GM19351 (cell line): ENCODE measurements at regions not wholly inside any gene's neighbourhood (a gene's known extent, or its start where the extent isn't known, plus 50 kb on each side); places are given as distances from the start of the nearest gene placed in this dataset.

Source experiments
- ATAC-seq: cut with Tn5 transposase; IDR thresholded peaks from one replicate; pipeline ENCODE4 v1.9.1; 2021; ENCODE audit warnings: mild to moderate bottlenecking, moderate library complexity; ENCODE audit not compliant: unreplicated experiment

DNA sequence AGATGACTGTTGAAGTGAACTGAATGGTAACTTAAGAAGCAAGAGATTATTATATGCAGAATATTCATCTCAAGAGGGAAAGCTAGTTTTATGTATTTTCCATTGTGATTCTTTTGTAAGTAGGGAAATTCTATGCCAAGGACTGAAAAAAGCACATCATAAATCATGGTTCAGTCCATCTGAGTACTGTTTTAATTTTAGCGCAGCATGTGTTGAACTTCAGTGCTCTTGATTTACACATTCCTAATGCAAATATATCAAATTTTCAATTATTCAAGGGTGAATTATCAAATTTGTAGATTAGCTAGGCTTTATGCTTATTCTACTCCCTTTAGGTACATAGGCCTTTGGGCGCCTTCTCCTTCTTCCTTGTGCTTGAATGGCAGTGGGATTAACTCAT is 50.3 kb upstream of the TCF12 start:
- ATAC-seq: no peak

GRCh38 chr15:56866803-56867202 is 51.6 kb upstream of the TCF12 start:
- no peak for ATAC-seq

DNA sequence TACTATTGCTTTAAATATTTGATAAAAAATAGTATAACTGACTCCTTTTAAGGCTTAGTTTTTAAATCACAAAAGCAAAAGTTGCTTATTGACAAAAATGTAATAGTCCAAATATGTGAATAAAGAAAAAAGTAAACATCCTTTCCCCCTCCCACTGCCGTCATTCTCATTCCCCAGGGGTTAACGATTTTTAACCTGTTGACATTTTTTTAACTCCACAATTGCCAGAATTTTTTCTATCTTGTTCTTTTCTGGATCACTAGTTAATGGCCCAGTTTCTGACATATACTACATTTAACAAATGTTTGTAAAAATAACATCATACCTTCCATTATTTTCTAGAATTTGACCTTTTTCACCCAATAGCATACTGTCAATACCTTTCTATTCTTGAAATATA is 60.6 kb upstream of the TCF12 start:
- no peak for ATAC-seq

- ATAC-seq: no peak
These were observed 61.5 kb upstream of the TCF12 start for GRCh38 chr15:56856934-56857333.

- ATAC-seq: no peak
These were observed 73.6 kb upstream of the TCF12 start for GRCh38 chr15:56844892-56845291.

- ATAC-seq: no peak
These were observed 74.0 kb upstream of the TCF12 start for GRCh38 chr15:56844471-56844870.

DNA sequence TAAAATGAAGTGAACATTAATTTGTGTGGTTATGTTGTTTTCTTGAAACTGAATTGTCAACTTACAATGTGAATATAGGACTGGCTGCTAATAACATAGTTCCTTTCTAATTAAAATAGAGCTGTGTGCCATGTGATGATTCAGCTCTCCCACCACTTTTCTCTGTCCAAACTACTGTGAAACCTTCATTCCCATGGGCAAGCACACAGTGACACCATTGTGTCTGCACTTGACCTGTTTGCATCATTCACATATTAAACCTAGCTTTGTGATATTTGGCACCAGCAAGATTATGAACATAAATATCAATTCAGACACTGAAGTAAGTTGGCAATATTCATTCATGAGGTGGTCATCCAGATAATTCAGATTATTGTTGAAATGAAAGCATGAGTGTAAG is 78.8 kb upstream of the TCF12 start:
- ATAC-seq: no peak

GRCh38 chr15:56839099-56839498 is 79.3 kb upstream of the TCF12 start:
- ATAC-seq: no peak

GRCh38 chr15:56838085-56838484 is 80.4 kb upstream of the TCF12 start:
- ATAC-seq: no peak

- no peak for ATAC-seq
These were observed 81.2 kb upstream of the TCF12 start for GRCh38 chr15:56837273-56837672.

DNA sequence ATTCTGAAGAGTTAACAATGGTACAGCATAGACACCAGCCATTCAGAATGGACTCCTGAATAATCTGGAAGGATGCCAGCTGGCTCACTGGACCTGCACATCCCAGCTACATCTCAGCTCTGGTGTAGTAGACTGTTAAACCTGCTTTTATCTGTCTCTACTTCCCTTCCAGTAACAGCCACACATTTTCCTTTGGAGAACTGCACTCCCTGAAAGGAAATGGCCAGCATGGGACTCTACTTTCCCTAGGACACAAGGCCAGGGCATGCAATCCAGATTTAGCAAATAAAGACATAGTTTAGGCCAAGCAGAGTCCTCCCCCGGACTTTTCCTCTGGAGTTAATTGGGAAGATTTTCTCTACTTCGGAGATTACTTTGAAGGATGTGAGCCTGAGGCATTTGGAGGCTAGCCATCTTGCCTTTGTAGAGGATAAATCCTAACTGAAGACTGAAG is 82.7 kb upstream of the TCF12 start:
- ATAC-seq: no peak

DNA sequence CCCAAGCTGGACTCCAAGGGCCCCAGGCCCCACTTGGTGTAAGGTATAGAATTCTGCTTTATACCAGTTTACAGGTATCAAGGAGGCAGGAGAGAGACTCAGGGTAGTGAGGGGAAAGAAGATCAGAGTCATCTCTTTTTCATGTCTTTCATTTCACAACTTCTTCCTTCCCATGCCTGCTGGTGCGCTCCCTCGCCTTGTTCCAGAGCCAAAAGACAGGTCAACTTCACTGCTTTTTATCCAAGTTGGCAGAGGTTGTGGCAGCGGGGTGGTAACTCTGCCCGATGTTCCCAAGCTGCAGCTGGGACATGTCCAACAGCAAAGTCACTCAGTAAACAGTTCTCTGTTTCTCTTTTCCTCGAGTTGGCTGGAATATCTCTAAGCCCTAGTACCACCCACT is 86.3 kb upstream of the TCF12 start:
- no peak for ATAC-seq

- ATAC-seq: no peak
These were observed 86.9 kb upstream of the TCF12 start for GRCh38 chr15:56831467-56832005.

DNA sequence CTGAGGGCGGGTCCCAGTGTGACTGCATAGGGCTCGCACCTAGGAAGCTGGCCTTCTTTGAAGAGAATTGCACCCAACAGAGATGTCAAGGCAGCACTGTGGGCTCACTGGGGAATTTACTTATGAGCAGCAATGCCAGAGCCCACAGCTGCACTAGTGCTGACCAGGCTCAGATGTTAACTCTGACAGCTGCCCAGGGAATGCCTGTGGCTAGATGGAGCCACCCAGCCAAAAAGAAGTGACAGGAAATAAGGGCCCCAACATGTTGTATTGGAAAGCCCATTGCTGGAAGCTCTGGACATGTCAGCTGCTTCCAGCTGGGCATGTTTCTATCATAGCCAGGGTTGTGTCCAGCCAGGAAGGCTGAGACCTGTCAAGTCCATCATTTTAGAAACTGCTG is 90.9 kb upstream of the ZNF280D start:
- no peak for ATAC-seq

GRCh38 chr15:56821721-56822425 is 88.6 kb upstream of the ZNF280D start:
- peak; percentile 73 for ATAC-seq

DNA sequence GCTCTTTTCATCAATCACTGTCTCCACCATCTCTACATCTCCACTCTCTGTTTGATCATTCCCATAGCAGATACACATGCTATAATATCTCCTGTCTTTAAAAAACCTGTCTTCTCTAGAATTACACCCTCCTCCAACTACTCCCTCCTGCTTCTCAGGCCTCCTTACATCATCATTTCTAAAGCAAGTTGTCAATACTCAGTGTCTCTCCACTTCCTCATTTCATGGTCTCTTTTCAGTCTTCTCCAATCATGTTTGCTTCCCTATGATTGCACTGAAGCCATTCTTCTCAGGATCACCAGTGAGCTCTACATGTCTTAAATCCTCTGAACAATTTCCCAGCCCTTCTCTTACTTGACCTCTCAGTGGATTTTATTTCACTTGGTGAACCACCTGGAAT is 87.0 kb upstream of the ZNF280D start:
- ATAC-seq: peak; percentile 73

- no peak for ATAC-seq
These were observed 84.2 kb upstream of the ZNF280D start for GRCh38 chr15:56817321-56818080.

GRCh38 chr15:56816781-56817180 is 83.5 kb upstream of the ZNF280D start:
- ATAC-seq: no peak

DNA sequence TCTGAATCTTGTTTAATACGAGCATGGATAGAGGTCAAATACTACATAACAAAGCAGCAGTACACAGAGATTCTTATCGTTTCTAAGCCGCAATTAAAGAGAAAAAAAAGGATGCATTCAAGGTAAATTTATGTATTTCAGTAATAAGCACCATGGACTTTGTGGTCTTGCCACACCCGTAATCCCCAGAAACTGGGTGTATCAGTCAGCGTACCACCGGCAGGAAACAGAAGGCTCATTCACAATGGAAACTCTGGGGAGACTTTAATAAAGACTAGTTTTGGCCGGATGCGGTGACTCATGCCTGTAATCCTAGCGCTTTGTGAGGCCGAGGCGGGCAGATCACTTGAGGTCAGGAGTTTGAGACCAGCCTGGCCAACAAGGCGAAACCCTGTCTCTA is 81.9 kb upstream of the ZNF280D start:
- ATAC-seq: no peak

DNA sequence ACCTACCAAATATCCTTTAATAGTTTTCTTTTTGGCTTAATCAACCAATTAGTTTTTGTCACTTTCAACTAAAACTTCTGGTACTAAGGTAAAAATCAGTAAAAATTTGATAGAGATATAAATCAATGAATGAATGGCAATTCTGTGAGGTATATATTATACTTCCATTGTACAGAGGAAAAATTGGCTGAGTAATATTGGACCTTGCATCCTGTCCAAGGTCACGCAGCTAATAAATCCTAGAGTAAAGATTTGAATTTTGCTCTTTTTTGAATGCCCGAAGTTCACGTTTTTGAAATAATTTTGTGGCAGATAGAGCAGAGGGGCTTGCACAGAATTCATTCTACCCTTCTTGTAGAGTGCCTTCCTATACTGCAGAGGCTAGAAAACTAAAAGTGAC is 81.1 kb upstream of the ZNF280D start:
- no peak for ATAC-seq

- ATAC-seq: no peak
These were observed 80.7 kb upstream of the ZNF280D start for GRCh38 chr15:56813995-56814394.

DNA sequence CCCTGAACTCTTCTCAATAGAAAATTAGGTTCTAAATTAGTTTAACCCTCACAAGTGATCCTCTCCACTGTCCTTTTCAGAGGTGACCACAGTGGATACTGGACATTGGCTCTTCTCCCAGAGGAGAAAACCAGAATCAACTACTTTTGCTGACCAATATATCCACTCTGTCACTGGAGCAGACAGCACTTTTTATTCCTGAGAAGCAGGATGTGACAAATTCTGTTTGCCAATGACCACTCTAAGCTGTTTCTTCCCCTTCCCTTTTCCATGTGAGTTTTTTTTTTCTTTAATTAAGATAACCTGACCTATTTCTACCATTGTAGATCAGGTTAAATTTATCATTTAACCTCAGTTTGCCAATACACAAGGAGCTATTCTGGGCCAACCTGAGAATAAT is 79.7 kb upstream of the ZNF280D start:
- no peak for ATAC-seq
